ENCODE measurements at regions not wholly inside any gene's neighbourhood (a gene's known extent, or its start where the extent isn't known, plus 50 kb on each side); places are given as distances from the start of the nearest gene placed in this dataset.

DNA sequence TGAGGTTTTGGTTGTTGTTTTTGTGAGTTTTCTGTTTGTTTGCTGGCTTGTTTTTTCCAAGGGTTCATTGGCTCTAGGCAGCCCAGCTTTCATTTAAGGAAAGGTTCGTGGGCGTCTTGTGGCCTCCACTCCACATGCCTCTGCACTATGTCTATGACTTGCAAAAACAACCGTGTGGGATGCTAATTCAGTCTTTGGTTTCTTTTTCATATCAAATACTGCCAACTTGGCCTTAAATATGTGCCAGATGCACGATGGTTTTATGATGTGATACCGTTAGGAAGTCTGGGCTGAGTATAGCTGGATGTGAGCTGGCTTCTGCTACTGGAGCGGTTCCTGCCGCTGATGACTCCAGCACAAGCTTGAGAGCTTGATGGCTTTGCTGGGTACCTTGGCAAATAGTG lies 96.3 kb downstream of the BMP2 start:
- Histone ChIP-seq H3K9ac (ENCODE audit: low read depth, low read length) (no peak overlapping the region), H3K27ac (ENCODE audit: insufficient read depth, low read length) (no peak overlapping the region), H2BK15ac (ENCODE audit: low read depth, low read length) (no peak overlapping the region), H2AK5ac (ENCODE audit: low read depth, low read length) (no peak overlapping the region), H3K9me3 (ENCODE audit: control insufficient read depth, insufficient read depth, low read length) (no peaks in the 10 kb centered on the region), H2AFZ (replicated peaks; ENCODE audit: low read length, poor library complexity) (no peak overlapping the region), H3K79me1 (ENCODE audit: low read depth in 1 of 2, low read length in 2 of 2) (no peaks in the 10 kb centered on the region), H3K56ac (ENCODE audit: extremely low read depth, insufficient read depth, low read length) (no peak overlapping the region), H2AK9ac (replicated peaks; ENCODE audit: low read depth, low read length, poor library complexity) (no peak overlapping the region), H2BK20ac (ENCODE audit: low read depth, low read length) (no peak overlapping the region), H2BK120ac (ENCODE audit: low read depth, low read length) (no peak overlapping the region), H3K23ac (ENCODE audit: low read depth, low read length) (no peak overlapping the region), H4K5ac (ENCODE audit: low read depth, low read length) (no peak overlapping the region), H3K4me3 (ENCODE audit: insufficient read depth, low read depth, low read length) (no peak overlapping the region), H4K8ac (ENCODE audit: low read depth in 2 of 2, low read length in 2 of 2) (no peak overlapping the region), H3K27me3 (ENCODE audit: control insufficient read depth, insufficient read depth, low read length) (no peaks in the 10 kb centered on the region), H3K36me3 (ENCODE audit: control insufficient read depth, insufficient read depth, low read length) (no peaks in the 10 kb centered on the region), H3K4me1 (ENCODE audit: control insufficient read depth, insufficient read depth, low read length) (no peaks in the 10 kb centered on the region), H3K9me1 (ENCODE audit: insufficient read depth, low read length) (no peaks in the 10 kb centered on the region), H3K14ac (replicated peaks; ENCODE audit: low read depth, low read length) (no peak overlapping the region), H4K91ac (ENCODE audit: insufficient read depth, low read depth, low read length) (no peak overlapping the region), H3K4ac (ENCODE audit: low read depth, low read length) (no peak overlapping the region), H2BK5ac (ENCODE audit: low read depth, low read length, poor library complexity, severe bottlenecking) (no peak overlapping the region), H3K18ac (ENCODE audit: low read depth, low read length) (no peak overlapping the region), H4K20me1 (ENCODE audit: insufficient read depth, low read length) (no peaks in the 10 kb centered on the region), H3K4me2 (ENCODE audit: low read depth, low read length) (no peak overlapping the region)
- in situ Hi-C loops (cut with MboI; ENCODE audit: low sequenced_read_pairs): no loop called here
- TF ChIP-seq CHD1 (IDR thresholded peaks at IDR 0.05; ENCODE audit: low read depth, low read length) (no peak), RAD21 (IDR thresholded peaks at IDR 0.05; ENCODE audit: low read length) (no peak), RCOR1 (IDR thresholded peaks at IDR 0.05; ENCODE audit: insufficient replicate concordance, low read length) (no peak), NFE2L2 (IDR thresholded peaks at IDR 0.05; ENCODE audit: low read depth, low read length) (no peak), FOS (IDR thresholded peaks at IDR 0.05; ENCODE audit: low read depth, low read length) (no peak), MAZ (IDR thresholded peaks at IDR 0.05; ENCODE audit: borderline replicate concordance, low read depth, low read length) (no peak), SMC3 (IDR thresholded peaks at IDR 0.05; ENCODE audit: low read depth, low read length) (no peak), MAFK (IDR thresholded peaks at IDR 0.05; ENCODE audit: low read depth, low read length) (no peak), RFX5 (IDR thresholded peaks at IDR 0.05; ENCODE audit: low read depth, low read length) (no peak), MXI1 (IDR thresholded peaks at IDR 0.05; ENCODE audit: borderline replicate concordance, low read depth, low read length) (no peak), POLR2A (IDR thresholded peaks at IDR 0.05; ENCODE audit: low read depth, low read length) (no peak), BHLHE40 (IDR thresholded peaks at IDR 0.05; ENCODE audit: low read depth, low read length) (no peak), CEBPB (IDR thresholded peaks at IDR 0.05; ENCODE audit: low read depth, low read length) (no peak)
- TF ChIP-seq, protein P1, sequence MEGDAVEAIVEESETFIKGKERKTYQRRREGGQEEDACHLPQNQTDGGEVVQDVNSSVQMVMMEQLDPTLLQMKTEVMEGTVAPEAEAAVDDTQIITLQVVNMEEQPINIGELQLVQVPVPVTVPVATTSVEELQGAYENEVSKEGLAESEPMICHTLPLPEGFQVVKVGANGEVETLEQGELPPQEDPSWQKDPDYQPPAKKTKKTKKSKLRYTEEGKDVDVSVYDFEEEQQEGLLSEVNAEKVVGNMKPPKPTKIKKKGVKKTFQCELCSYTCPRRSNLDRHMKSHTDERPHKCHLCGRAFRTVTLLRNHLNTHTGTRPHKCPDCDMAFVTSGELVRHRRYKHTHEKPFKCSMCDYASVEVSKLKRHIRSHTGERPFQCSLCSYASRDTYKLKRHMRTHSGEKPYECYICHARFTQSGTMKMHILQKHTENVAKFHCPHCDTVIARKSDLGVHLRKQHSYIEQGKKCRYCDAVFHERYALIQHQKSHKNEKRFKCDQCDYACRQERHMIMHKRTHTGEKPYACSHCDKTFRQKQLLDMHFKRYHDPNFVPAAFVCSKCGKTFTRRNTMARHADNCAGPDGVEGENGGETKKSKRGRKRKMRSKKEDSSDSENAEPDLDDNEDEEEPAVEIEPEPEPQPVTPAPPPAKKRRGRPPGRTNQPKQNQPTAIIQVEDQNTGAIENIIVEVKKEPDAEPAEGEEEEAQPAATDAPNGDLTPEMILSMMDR (conservative IDR thresholded peaks at IDR 0.05; ENCODE audit: low read depth, low read length): no peak
- TF ChIP-seq, protein P2, sequence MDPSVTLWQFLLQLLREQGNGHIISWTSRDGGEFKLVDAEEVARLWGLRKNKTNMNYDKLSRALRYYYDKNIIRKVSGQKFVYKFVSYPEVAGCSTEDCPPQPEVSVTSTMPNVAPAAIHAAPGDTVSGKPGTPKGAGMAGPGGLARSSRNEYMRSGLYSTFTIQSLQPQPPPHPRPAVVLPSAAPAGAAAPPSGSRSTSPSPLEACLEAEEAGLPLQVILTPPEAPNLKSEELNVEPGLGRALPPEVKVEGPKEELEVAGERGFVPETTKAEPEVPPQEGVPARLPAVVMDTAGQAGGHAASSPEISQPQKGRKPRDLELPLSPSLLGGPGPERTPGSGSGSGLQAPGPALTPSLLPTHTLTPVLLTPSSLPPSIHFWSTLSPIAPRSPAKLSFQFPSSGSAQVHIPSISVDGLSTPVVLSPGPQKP (IDR thresholded peaks at IDR 0.05; ENCODE audit: borderline replicate concordance, low read depth, low read length): no peak
- TF ChIP-seq, protein P3, sequence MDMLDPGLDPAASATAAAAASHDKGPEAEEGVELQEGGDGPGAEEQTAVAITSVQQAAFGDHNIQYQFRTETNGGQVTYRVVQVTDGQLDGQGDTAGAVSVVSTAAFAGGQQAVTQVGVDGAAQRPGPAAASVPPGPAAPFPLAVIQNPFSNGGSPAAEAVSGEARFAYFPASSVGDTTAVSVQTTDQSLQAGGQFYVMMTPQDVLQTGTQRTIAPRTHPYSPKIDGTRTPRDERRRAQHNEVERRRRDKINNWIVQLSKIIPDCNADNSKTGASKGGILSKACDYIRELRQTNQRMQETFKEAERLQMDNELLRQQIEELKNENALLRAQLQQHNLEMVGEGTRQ (IDR thresholded peaks at IDR 0.05; ENCODE audit: low read depth, low read length): no peak
- ChIA-PET POLR2A (ENCODE audit: unreplicated experiment) (no interaction called here), CTCF (no interaction called here)
- WGBS, 2 experiments (ENCODE audit: extremely low coverage in 2 of 2, insufficient read length in 1 of 2): no CpG with 5 or more reads among the region's 7 CpGs
- DNase-seq (no peak), ATAC-seq (ENCODE audit: low read depth) (no peak)
- intact Hi-C loops (cut with micrococcal nuclease): no loop called here
- no TSS peak for BruUV-seq (replicated peaks)
- dilution Hi-C loops (cut with HindIII; ENCODE audit: low sequenced_read_pairs, unreplicated experiment): no loop called here
